PC-9 (cell line): ENCODE measurements at regions not wholly inside any gene's neighbourhood (a gene's known extent, or its start where the extent isn't known, plus 50 kb on each side); places are given as distances from the start of the nearest gene placed in this dataset.

ENCODE experiments used
- BruUV-seq: library from RNA; stranded (reverse); fragments of 400-500 nt; replicated peaks from 2 replicates; lab custom pipeline; 2021; lab: Mats Ljungman, UMichigan
- CTCF ChIA-PET: fragments of 300-600 bp; sonication (Branson Sonifier 250); formaldehyde crosslinking; loops from one replicate; lab custom pipeline; 2022; ENCODE audit warnings: antibody characterized with exemption; lab: Charles Lee
- POLR2A ChIA-PET: fragments of 300-600 bp; sonication (Branson Sonifier 250); formaldehyde crosslinking; loops from one replicate; lab custom pipeline; 2022; ENCODE audit warnings: antibody characterized with exemption; ENCODE audit not compliant: unreplicated experiment; lab: Charles Lee
- DNase-seq, 2 experiments: peaks; one replicate each; pipeline versions ENCODE4 v3.0.0 to v3.0.0-alpha.2; 2015 to 2022; ENCODE audit warnings: mixed read lengths in 1 of 2
- H2AFZ ChIP-seq: fragments of 200-600 bp; sonication (generic); 2 replicates; pipeline ENCODE4 v1.8.1; 2017; ENCODE audit warnings: antibody characterized with exemption
- H3F3A ChIP-seq: fragments of 200-600 bp; sonication (generic); 2 replicates; pipeline ENCODE4 v1.8.1; 2017; ENCODE audit warnings: antibody characterized with exemption, mild to moderate bottlenecking, low read depth; ENCODE audit not compliant: insufficient read depth
- H3K27ac ChIP-seq: fragments of 200-600 bp; sonication (generic); 2 replicates; pipeline ENCODE4 v1.6.1; 2016; ENCODE audit warnings: mixed run types
- H3K27me3 ChIP-seq: fragments of 200-600 bp; sonication (generic); 2 replicates; pipeline ENCODE4 v1.6.1; 2016; ENCODE audit warnings: low read depth, mixed run types; ENCODE audit not compliant: insufficient read depth
- H3K36me3 ChIP-seq: fragments of 200-600 bp; sonication (generic); 2 replicates; pipeline ENCODE4 v1.6.1; 2016; ENCODE audit warnings: low read depth, mixed run types
- H3K4me1 ChIP-seq: fragments of 200-600 bp; sonication (generic); replicated peaks from 2 replicates; pipeline ENCODE4 v1.6.1; 2016; ENCODE audit warnings: mixed run types; ENCODE audit not compliant: insufficient read depth
- H3K4me2 ChIP-seq: fragments of 200-600 bp; sonication (generic); 2 replicates; pipeline ENCODE4 v1.6.1; 2017; ENCODE audit warnings: mixed run types
- H3K4me3 ChIP-seq: fragments of 200-600 bp; sonication (generic); 2 replicates; pipeline ENCODE4 v1.6.1; 2016; ENCODE audit warnings: mixed run types
- H3K79me2 ChIP-seq: fragments of 200-600 bp; sonication (generic); 2 replicates; pipeline ENCODE4 v1.6.1; 2017; ENCODE audit warnings: low read depth, mixed run types
- H3K9me2 ChIP-seq: fragments of 200-600 bp; sonication (generic); 2 replicates; pipeline ENCODE4 v1.8.1; 2017; ENCODE audit warnings: mild to moderate bottlenecking; ENCODE audit not compliant: insufficient read depth
- H3K9me3 ChIP-seq: fragments of 200-600 bp; sonication (generic); 2 replicates; pipeline ENCODE4 v1.8.1; 2016; ENCODE audit warnings: low read depth; ENCODE audit not compliant: insufficient read depth
- H4K20me1 ChIP-seq: fragments of 200-600 bp; sonication (generic); 2 replicates; pipeline ENCODE4 v1.8.1; 2017; ENCODE audit not compliant: insufficient read depth
- CTCF ChIP-seq: fragments of 200-600 bp; sonication (generic); conservative IDR thresholded peaks from 2 replicates; pipeline ENCODE4 v1.6.1; 2017; ENCODE audit warnings: mixed run types, antibody characterized with exemption, mild to moderate bottlenecking, moderate library complexity
- EZH2 ChIP-seq: fragments of 200-600 bp; sonication (generic); IDR thresholded peaks from 2 replicates; pipeline ENCODE4 v1.8.0; 2017; ENCODE audit warnings: antibody characterized with exemption, low read depth
- intact Hi-C: fragments of 100-400 bp; cut with micrococcal nuclease; formaldehyde crosslinking; loops from one replicate; pipeline ENCODE4 v1.10.0; 2022; ENCODE audit not compliant: unreplicated experiment

- CTCF ChIA-PET = no interaction called here
- Histone ChIP-seq H3K27ac (peak overlapping the region; percentile 55), H3K4me1 (peaks cover 38% of the 10 kb centered on the region)
These were observed 226.1 kb upstream of the RREB1 start for GRCh38 chr6:6881438-6882225.

GRCh38 chr6:6882592-6882991, 225.2 kb upstream of the RREB1 start:
- Histone ChIP-seq H3K27me3 (no peaks in the 10 kb centered on the region), H3K27ac (peak overlapping the region; percentile 55), H3K4me3 (no peak overlapping the region), H3K36me3 (no peaks in the 10 kb centered on the region), H3K4me2 (peak overlapping the region; percentile 15; the same call in 1 of the 2 replicates), H3K79me2 (no peaks in the 10 kb centered on the region), H3K9me2 (no peaks in the 10 kb centered on the region), H3K9me3 (no peaks in the 10 kb centered on the region), H3F3A (peaks cover 29% of the 10 kb centered on the region), H4K20me1 (no peaks in the 10 kb centered on the region), H3K4me1 (peaks cover 36% of the 10 kb centered on the region), H2AFZ (no peak overlapping the region)
- no peak for DNase-seq
- CTCF ChIA-PET = no interaction called here
- POLR2A ChIA-PET = no interaction called here
- intact Hi-C loops = loop anchor here (2.0 kb wide), 1 partner anchor 62 kb away; no protein-coding TSS in a partner anchor
- no TSS peak for BruUV-seq
- TF ChIP-seq EZH2 (no peak), CTCF (no peak)

More at GRCh38 chr6:6881438-6882225, 226.1 kb upstream of the RREB1 start:
- peaks cover 38% of the 10 kb centered on the region for H3F3A ChIP-seq
- no peak for TF ChIP-seq EZH2
- no peak for TF ChIP-seq CTCF
- H3K4me3 ChIP-seq = no peak overlapping the region
- no peaks in the 10 kb centered on the region for H4K20me1 ChIP-seq
- H3K36me3 ChIP-seq = no peaks in the 10 kb centered on the region
- no peak overlapping the region for H2AFZ ChIP-seq
- DNase-seq = peak; percentile 43 to 88
- H3K9me3 ChIP-seq = no peaks in the 10 kb centered on the region
- no peaks in the 10 kb centered on the region for H3K79me2 ChIP-seq
- no TSS peak for BruUV-seq
- H3K27me3 ChIP-seq = no peaks in the 10 kb centered on the region
- H3K9me2 ChIP-seq = no peaks in the 10 kb centered on the region
- intact Hi-C loops = loop anchor here (2.0 kb wide), 1 partner anchor 61 kb away; no protein-coding TSS in a partner anchor
- peak overlapping the region; percentile 19; the same call in 1 of the 2 replicates for H3K4me2 ChIP-seq
- POLR2A ChIA-PET = interaction anchor here (0.5 to 0.6 kb wide), 2 partner anchors 127 to 198 kb away, joined by 3 to 5 read pairs; no protein-coding TSS in a partner anchor

GRCh38 chr6:6883011-6883410, 224.8 kb upstream of the RREB1 start:
- peak overlapping the region; percentile 15; the same call in 1 of the 2 replicates for H3K4me2 ChIP-seq
- POLR2A ChIA-PET = no interaction called here
- no peaks in the 10 kb centered on the region for H3K27me3 ChIP-seq
- H3K9me3 ChIP-seq = no peaks in the 10 kb centered on the region
- H3K79me2 ChIP-seq = no peaks in the 10 kb centered on the region
- no TSS peak for BruUV-seq
- H3K27ac ChIP-seq = peak overlapping the region; percentile 55
- H3F3A ChIP-seq = peaks cover 29% of the 10 kb centered on the region
- DNase-seq = peak; percentile 27 to 65
- H2AFZ ChIP-seq = no peak overlapping the region
- intact Hi-C loops = loop anchor here (1.0 to 2.0 kb wide), 2 partner anchors 57 to 62 kb away; no protein-coding TSS in a partner anchor
- no peaks in the 10 kb centered on the region for H3K9me2 ChIP-seq
- H4K20me1 ChIP-seq = no peaks in the 10 kb centered on the region
- TF ChIP-seq CTCF (no peak), EZH2 (no peak)
- CTCF ChIA-PET = no interaction called here
- H3K4me1 ChIP-seq = peaks cover 36% of the 10 kb centered on the region
- H3K4me3 ChIP-seq = no peak overlapping the region
- H3K36me3 ChIP-seq = no peaks in the 10 kb centered on the region
